GM12878 (cell line): ENCODE measurements at regions not wholly inside any gene's neighbourhood (a gene's known extent, or its start where the extent isn't known, plus 50 kb on each side); places are given as distances from the start of the nearest gene placed in this dataset.

Experiments used
- ATAC-seq: fragments of 200-7000 bp; cut with Tn5 transposase; 3 replicates; pipeline ENCODE4 v1.9.1; 2020; ENCODE audit warnings: mild to moderate bottlenecking, moderate library complexity
- BruUV-seq: library from RNA; stranded (reverse); fragments of 400-500 nt; replicated peaks from 2 replicates; lab custom pipeline; 2021; lab: Mats Ljungman, UMichigan
- CTCF ChIA-PET: fragments of 300-600 bp; sonication (Branson Sonifier 250); formaldehyde crosslinking; extraction: SDS; loops from one replicate; lab custom pipeline; 2021; ENCODE audit warnings: inconsistent platforms; lab: Yijun Ruan, JAX
- POLR2A ChIA-PET: fragments of 350-600 bp; formaldehyde crosslinking; extraction: SDS; loops from one replicate; lab custom pipeline; 2021; ENCODE audit warnings: inconsistent platforms; lab: Charles Lee
- RAD21 ChIA-PET: fragments of 300-600 bp; sonication (Branson Sonifier 250); formaldehyde crosslinking; loops from one replicate; lab custom pipeline; 2023; ENCODE audit warnings: antibody characterized with exemption; ENCODE audit not compliant: unreplicated experiment; lab: Charles Lee
- SMC1A ChIA-PET: fragments of 300-600 bp; sonication (Branson Sonifier 250); formaldehyde crosslinking; loops from one replicate; lab custom pipeline; 2023; ENCODE audit not compliant: unreplicated experiment, uncharacterized antibody; lab: Charles Lee
- DNase-seq: peaks from one replicate; pipeline ENCODE4 v3.0.0-alpha.2; 2011; ENCODE audit warnings: low read depth, low spot score
- FAIRE-seq: peaks from 3 replicates; lab custom pipeline; 2011; peaks lifted over from hg19 to GRCh38; lab: Jason Lieb, UNC
- H2AFZ ChIP-seq: 2 replicates; pipeline ENCODE4 v1.6.0; 2011; ENCODE audit warnings: low read depth, low read length, control low read depth; ENCODE audit not compliant: control insufficient read depth
- H3K27ac ChIP-seq: 2 replicates; pipeline ENCODE4 v1.5.1; 2011; ENCODE audit warnings: control low read depth; ENCODE audit not compliant: control insufficient read depth, insufficient read depth
- H3K27me3 ChIP-seq, 2 experiments: replicated peaks in 1 of 2; 2 replicates each; pipeline versions ENCODE4 v1.6.0 to v1.6.1; 2011; ENCODE audit warnings: low read length in 1 of 2; ENCODE audit not compliant: control insufficient read depth in 2 of 2, insufficient read depth in 2 of 2
- H3K36me3 ChIP-seq, 2 experiments: 2 replicates each; pipeline ENCODE4 v1.5.1; 2011; ENCODE audit warnings: low read length in 1 of 2; ENCODE audit not compliant: control insufficient read depth in 2 of 2, insufficient read depth in 2 of 2
- H3K4me1 ChIP-seq: 2 replicates; pipeline ENCODE4 v1.6.1; 2011; ENCODE audit warnings: mild to moderate bottlenecking, low read length, moderate library complexity, mixed read lengths; ENCODE audit not compliant: control insufficient read depth, insufficient read depth
- H3K4me2 ChIP-seq: 2 replicates; pipeline ENCODE4 v1.6.0; 2011; ENCODE audit warnings: control low read depth; ENCODE audit not compliant: control insufficient read depth, insufficient read depth
- H3K4me3 ChIP-seq: fragments of 200-600 bp; sonication (generic); 2 replicates; pipeline ENCODE4 v1.5.1; 2016
- H3K79me2 ChIP-seq: 2 replicates; pipeline ENCODE4 v1.6.0; 2011; ENCODE audit warnings: low read length; ENCODE audit not compliant: control insufficient read depth, insufficient read depth
- H3K9ac ChIP-seq: 2 replicates; pipeline ENCODE4 v1.8.0; 2011; ENCODE audit warnings: low read length, control low read depth, mixed read lengths; ENCODE audit not compliant: control insufficient read depth, insufficient read depth
- H3K9me3 ChIP-seq: replicated peaks from 3 replicates; pipeline ENCODE4 v1.5.1; 2011; ENCODE audit warnings: mild to moderate bottlenecking, low read length; ENCODE audit not compliant: control insufficient read depth, insufficient read depth
- H4K20me1 ChIP-seq: 2 replicates; pipeline ENCODE4 v1.6.0; 2011; ENCODE audit not compliant: control insufficient read depth, insufficient read depth
- GATAD2B ChIP-seq: fragments of 450-650 bp; conservative IDR thresholded peaks from 2 replicates; pipeline ENCODE4 v1.6.1; 2017; ENCODE audit warnings: low read depth, mild to moderate bottlenecking, moderate library complexity
- NBN ChIP-seq: fragments of 450-650 bp; IDR thresholded peaks from 2 replicates; pipeline ENCODE4 v1.6.1; 2016
- NR2F1 ChIP-seq: fragments of 450-650 bp; conservative IDR thresholded peaks from 2 replicates; pipeline ENCODE4 v1.6.1; 2017; ENCODE audit warnings: mild to moderate bottlenecking
- RAD51 ChIP-seq: fragments of 450-650 bp; IDR thresholded peaks from 2 replicates; pipeline ENCODE4 v1.6.1; 2016; ENCODE audit warnings: moderate library complexity, mild to moderate bottlenecking, inconsistent platforms
- RBBP5 ChIP-seq: fragments of 200-600 bp; sonication (generic); conservative IDR thresholded peaks from 2 replicates; pipeline ENCODE4 v1.6.1; 2016
- SRF ChIP-seq, 2 experiments: IDR thresholded peaks; 2 replicates each; pipeline ENCODE4 v1.6.1; 2011; ENCODE audit warnings: low read depth in 2 of 2, low read length in 2 of 2, mild to moderate bottlenecking in 1 of 2, moderate library complexity in 1 of 2
- ZNF274 ChIP-seq: IDR thresholded peaks from one replicate; pipeline ENCODE4 v1.8.0; 2011; ENCODE audit not compliant: insufficient read length, insufficient read depth
- WGBS: methylation state at CpG from one replicate; pipeline ENCODE4 v1.1.6; 2016; ENCODE audit warnings: low lambda C conversion rate; ENCODE audit not compliant: insufficient replicate concordance, insufficient coverage; ENCODE audit errors: missing lambda C conversion rate; 5-methylcytosine and 5-hydroxymethylcytosine counted together
- in situ Hi-C: fragments of 300-500 bp; cut with MboI; formaldehyde crosslinking; loops from 9 replicates; pipeline ENCODE4 v1.14.3; 2018; ENCODE audit warnings: mixed read lengths
- intact Hi-C: fragments of 100-400 bp; cut with micrococcal nuclease; formaldehyde crosslinking; loops from one replicate; pipeline ENCODE4 v1.14.2; 2022; ENCODE audit not compliant: unreplicated experiment
- TF ChIP-seq, protein P1 (sequence below): IDR thresholded peaks from 2 replicates; pipeline ENCODE4 v1.6.1; 2012; ENCODE audit warnings: mild to moderate bottlenecking, low read depth, low read length

DNA sequence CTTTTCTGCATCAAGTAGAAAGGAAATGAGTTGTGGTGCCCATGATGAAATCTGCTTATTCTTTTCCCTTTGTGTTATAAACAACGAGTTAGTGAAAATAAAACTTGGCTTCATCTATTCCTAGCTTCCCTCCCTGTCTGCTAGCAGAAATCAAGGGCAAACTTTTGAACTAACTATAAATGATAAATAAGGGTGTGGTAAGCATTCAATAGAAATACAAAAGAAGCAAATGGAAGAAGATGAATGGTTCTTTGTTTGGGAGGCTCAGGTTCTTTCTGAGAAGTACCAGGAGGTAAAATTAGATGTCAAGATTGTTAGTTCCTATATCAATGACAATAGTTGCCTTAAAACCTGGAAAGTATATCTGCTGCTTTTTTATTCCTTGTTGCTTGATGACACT lies 275.3 kb upstream of the PRR20A start:
- POLR2A ChIA-PET: no interaction called here
- Histone ChIP-seq H2AFZ (no peak overlapping the region), H3K27me3 (no peaks in the 10 kb centered on the region), H3K4me3 (no peak overlapping the region), H3K4me1 (no peaks in the 10 kb centered on the region), H3K4me2 (no peak overlapping the region), H3K79me2 (no peaks in the 10 kb centered on the region), H3K9me3 (no peaks in the 10 kb centered on the region), H4K20me1 (no peaks in the 10 kb centered on the region), H3K27ac (no peak overlapping the region), H3K9ac (no peak overlapping the region), H3K36me3 (no peaks in the 10 kb centered on the region)
- CTCF ChIA-PET: no interaction called here
- no peak for DNase-seq
- no TSS peak for BruUV-seq
- in situ Hi-C loops (no loop called here), intact Hi-C loops (no loop called here)
- TF ChIP-seq RBBP5 (no peak), GATAD2B (no peak), ZNF274 (no peak), NBN (no peak), SRF (IDR thresholded peaks at IDR 0.05; ENCODE audit: low read depth in 2 of 2, low read length in 2 of 2) (no peak), RAD51 (no peak), NR2F1 (no peak)
- TF ChIP-seq, protein P1, sequence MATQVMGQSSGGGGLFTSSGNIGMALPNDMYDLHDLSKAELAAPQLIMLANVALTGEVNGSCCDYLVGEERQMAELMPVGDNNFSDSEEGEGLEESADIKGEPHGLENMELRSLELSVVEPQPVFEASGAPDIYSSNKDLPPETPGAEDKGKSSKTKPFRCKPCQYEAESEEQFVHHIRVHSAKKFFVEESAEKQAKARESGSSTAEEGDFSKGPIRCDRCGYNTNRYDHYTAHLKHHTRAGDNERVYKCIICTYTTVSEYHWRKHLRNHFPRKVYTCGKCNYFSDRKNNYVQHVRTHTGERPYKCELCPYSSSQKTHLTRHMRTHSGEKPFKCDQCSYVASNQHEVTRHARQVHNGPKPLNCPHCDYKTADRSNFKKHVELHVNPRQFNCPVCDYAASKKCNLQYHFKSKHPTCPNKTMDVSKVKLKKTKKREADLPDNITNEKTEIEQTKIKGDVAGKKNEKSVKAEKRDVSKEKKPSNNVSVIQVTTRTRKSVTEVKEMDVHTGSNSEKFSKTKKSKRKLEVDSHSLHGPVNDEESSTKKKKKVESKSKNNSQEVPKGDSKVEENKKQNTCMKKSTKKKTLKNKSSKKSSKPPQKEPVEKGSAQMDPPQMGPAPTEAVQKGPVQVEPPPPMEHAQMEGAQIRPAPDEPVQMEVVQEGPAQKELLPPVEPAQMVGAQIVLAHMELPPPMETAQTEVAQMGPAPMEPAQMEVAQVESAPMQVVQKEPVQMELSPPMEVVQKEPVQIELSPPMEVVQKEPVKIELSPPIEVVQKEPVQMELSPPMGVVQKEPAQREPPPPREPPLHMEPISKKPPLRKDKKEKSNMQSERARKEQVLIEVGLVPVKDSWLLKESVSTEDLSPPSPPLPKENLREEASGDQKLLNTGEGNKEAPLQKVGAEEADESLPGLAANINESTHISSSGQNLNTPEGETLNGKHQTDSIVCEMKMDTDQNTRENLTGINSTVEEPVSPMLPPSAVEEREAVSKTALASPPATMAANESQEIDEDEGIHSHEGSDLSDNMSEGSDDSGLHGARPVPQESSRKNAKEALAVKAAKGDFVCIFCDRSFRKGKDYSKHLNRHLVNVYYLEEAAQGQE: no peak
- no peak for ATAC-seq
- SMC1A ChIA-PET: no interaction called here
- 0% methylated on average over 1 of the region's 1 CpG for WGBS
- FAIRE-seq: no peak
- RAD21 ChIA-PET: no interaction called here
